ENCODE measurements at regions not wholly inside any gene's neighbourhood (a gene's known extent, or its start where the extent isn't known, plus 50 kb on each side); places are given as distances from the start of the nearest gene placed in this dataset.

GRCh38 chr10:31171402-31172083, 139.9 kb upstream of the ZNF438 start:
- TF ChIP-seq TAF1 (IDR thresholded peaks at IDR 0.05; ENCODE audit: low read depth, low read length) (no peak), POLR2AphosphoS5 (IDR thresholded peaks at IDR 0.05; ENCODE audit: low read depth, low read length) (no peak), POLR2A (IDR thresholded peaks at IDR 0.05; ENCODE audit: low read depth, low read length) (no peak), POU2F2 (IDR thresholded peaks at IDR 0.05; ENCODE audit: low read depth, low read length) (no peak)
